ENCODE measurements at regions not wholly inside any gene's neighbourhood (a gene's known extent, or its start where the extent isn't known, plus 50 kb on each side); places are given as distances from the start of the nearest gene placed in this dataset.
A peak's percentile ranks its signal among the peaks of the same experiment; 100 is the strongest.

DNA sequence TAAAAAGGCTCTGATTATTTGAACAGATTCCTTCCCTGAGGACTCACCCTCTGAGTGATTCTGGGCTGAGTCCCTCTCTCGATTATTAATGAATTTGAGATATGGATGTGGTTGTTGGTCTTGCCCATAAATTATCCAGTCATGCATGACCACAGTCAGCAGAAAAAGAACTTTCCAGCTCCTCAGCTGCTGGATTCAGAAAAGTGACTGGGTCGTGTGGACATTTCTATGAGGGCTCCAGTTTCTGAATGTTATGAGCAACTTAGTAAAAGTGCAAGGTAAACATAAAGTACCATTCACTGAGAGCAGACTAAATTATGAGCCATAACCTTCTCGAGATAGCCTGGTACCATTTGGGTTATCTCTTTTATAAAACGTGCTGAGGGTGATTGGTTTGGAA is 100.1 kb upstream of the CLDN10 start:
- no peak for DNase-seq

DNA sequence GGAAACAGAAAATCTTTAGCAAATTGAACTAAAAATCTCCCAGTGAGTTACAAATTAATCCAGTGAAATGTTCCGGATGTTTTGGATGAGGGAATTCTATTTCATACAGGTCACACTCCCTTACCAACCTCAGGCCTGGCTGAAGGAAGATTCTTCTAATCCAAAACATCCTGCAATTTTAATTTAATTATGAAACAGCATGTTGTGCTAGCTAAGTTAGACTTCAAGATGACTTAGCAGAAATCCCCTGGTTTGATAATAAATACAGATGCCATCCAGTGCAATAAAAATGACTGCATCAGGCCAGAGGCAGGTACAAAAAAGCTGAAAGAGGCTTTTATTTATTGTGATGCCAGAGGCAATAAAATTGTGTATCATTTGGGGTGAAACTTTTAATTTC is 96.7 kb upstream of the CLDN10 start:
- DNase-seq, result no peak

DNA sequence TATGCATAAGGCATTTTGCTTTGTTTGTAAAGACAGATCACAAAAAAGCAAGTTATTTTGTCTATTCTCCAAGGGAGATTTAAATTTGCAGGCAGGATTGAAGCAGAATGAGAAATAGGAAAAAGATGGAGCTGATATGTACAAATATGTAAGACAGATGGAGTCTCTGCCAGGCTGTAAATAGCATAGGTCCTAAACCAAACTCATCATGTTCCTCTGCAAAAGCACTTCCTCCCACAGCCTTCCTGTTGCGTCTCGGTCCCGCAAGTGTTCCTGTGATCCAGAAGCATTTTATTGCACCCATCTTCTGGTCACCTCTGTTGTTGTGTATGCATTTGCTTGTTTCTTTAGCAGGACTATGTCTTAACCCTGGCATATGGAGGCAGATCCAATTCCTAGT is 95.7 kb upstream of the CLDN10 start:
- peak; percentile 1 for DNase-seq

DNA sequence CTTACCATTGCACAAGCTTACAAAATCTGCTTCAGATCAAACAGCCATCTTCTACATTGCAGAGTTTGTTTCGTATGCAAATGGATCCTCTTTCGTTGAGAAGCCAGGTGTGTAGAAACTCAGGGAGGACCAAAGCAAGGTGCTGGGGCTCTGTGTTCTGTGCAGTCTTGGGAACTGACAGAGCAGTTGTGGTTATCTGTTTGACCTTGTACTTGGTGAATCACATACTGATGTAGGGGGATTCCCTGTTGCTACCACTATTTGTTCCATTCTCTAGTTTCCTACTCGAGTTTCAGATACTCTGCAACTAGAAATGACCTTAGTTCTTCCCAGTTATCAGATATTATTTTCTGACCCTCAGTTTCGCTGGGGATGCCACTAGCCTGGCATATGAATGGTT is 95.2 kb upstream of the CLDN10 start:
- DNase-seq, result no peak

DNA sequence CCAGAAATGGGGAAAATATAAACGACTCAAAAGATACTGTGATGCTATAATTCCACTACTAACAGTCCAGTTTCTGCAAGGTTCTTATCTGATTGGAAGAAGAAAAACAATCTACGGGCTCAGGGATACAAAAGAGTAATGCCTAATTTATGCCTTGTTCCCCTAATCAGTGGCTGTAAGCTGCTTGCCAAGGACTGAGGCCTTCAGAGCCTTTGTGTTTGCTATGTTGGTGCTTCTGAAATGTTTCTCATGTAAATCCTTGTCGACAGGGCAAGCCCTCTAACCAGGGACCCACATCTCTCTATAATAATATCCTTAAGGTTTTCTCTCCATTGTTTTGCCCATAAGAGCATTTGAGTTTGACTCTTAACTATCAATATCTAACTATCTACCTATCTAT is 89.7 kb upstream of the CLDN10 start:
- no peak for DNase-seq

DNA sequence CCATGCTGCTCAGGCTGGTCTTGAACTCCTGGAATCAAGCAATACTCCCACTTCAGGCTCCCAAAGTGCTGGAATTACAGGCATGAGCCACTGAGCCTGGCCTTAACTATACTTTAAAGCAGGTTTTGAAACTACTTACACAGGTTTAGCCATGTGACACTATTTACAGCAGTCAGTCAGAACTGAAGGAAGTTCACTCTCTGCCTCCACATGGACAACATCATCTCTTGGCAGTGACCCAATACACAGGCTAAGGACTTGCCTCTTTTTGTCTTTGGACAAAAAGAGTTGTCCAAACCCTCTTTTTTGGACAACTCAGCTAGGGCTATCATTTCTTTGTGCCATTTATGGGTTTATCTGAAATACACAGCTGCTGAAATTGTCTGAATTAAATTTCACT is 89.0 kb upstream of the CLDN10 start:
- no peak for DNase-seq

DNA sequence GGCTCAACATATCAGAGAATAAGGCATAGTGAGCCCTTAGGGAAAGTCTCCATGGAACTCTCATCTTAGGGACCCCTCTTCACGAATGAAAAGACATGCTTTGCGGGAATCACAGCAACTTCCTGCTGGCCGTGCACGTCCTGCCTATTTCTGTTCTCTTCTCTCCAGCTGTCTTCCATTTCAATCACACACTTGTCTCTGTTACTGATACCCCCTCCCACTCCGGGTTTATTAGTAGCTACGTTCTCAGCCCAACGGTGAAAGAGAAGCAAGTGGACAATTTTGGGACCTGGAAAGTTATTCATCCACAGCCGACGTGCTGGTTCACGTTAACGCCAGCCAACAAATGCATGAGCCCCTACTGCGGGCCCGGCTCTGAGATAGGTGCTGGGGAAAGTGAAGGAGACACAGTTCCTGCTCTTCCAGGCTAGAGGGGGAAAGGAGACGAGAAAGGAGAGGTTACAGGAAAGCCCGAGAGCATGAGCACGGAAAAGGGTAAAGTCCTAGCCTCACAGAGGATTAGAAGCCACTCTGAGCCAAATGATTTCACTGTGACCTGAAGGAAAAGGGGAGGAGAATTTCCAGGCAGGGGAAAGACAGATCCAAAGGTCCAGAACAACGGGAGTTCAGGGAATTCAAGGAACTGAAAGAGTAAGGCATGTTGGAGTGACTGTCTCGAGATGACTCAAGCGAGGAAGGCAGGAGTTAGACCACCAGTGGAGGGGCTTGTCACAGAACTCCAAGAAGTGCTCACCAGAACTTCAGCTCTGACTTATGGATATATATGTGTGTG is 81.8 kb upstream of the CLDN10 start:
- no peak for DNase-seq

DNA sequence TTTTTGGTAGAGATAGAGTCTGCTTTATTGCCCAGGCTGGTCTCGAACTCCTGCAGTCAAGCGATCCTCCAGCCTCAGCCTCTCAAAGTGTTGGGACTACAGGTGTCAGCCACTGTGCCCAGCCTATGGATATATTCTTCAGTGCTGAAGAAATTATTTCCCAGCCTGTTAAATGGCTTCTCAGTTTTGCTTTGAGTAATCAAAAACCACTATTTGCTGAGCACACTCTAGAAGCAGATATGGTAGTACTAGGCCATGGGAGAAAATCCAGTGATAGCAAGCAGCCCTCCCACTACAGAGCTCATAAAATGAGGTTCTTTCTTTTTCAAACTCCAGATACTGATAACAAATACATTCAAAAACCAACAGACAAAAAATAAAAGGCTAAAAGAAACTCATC is 80.6 kb upstream of the CLDN10 start:
- DNase-seq, result no peak

DNA sequence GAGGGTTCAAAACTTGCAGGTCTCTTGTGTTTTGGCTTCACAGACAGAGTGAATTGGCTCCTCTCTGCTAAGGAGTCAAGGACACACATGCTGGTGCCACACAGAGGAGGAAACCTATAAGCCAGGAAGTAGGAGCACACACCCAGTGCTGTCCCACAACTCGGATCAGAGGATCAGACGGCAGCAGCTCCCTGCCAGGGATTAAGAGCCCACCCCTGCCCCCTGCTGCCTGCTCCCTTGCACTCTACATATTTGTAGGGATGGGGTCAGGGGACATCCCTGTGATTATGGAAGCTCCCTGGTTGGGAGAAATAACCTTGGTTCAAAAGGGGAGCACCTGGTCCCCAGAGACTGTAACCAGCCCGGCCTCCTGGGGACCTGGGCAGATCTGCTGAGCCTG is 77.5 kb upstream of the CLDN10 start:
- no peak for DNase-seq

DNA sequence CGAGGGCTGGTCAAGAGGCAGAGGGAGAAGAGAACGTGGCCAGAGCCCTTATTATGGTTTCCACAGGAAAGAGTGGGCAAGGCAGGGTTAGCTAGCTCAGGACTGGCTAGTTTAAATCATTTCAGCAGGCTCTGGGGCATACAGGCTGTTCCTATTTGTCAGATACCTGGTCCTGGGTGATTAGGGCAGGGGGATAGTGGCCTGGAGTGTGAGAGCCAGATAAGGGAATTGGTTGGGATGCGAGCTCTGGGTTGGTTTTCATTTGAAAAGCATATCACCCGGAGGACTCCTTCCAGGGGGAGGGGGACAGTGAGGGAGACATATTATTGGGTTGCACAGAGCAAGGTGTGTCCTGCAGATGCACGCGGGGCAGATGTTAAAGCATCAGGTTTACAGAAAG is 75.3 kb upstream of the CLDN10 start:
- DNase-seq, result no peak

DNA sequence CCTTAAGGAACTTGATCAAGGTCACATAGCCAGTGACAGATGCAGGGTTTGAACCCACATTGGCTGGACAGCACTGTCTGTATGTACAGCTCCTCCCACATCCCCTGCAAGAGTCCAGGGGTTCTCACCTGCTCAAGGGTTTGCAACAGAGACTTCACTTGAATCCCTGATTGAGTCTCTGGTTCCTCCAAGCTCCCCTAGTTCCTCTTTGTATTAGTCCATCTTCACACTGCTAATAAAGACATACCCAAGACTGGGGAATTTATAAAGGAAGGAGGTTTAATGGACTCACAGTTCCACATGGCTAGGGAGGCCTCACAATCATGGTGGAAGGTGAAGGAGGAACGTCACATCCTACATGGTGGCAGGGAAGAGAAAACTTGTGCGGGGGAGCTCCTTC is 72.8 kb upstream of the CLDN10 start:
- no peak for DNase-seq

DNA sequence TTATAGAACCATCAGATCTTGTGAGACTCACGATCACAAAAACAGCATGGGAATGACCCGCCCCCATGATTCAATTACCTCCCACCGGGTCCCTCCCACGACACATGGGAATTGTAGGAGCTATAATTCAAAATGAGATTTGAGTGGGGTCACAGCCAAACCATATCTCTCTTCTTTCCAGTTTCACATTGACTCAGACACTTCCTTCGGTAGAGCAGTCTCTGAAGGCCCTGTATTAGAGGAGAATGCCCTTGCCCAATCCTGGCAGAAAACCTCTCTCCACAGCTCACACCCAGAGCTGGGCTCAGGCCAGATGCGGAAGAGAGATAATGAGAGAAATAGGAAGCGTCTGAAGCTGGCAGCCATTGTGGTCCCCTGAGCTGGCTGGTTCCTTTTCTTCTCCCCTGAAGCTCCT is 72.4 kb upstream of the CLDN10 start:
- DNase-seq, result no peak

DNA sequence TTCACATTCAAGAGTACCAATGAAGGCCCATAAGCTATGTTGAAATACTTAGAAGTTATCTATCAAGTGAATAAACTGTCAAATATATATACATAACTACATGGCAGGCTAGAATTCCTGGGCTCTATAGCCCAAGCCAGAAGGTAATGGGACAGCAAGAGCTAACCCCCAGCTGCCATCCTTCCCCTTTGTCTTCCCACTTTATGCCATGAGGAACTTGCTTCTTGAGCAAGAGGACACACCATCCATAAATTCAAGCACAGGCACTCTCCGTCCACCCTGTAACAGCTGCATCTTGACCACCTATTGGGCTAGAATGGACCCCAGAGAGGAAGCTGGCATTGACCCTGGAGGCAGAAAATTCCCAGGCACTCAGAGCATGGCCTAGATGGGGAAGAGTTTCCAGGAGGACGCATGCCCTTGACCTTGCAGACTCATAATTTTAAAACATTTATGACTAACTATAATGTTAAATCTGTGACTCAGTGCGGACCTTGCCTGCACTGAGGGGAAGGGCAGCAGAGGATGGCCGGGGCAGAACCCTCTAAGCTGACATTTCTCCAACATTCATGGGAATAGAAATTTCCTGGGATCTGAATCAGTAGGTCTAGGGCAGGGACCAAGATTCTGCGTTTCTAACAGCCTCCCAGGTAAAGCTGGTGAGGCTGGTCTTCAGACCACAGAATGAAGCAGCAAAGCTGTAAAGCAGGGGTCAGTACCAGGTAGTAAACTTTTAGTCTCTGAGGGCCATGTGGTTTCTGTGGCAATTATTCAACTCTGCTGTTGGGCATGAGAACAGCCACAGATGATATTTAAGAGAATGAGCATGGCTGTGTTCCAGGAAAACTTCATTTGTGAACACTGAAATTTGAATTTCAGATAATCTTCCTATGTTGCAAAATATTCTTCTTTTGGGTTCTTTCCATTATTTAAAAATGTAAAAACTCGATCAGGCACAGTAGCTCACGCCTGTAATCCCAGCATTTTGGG is 71.4 kb upstream of the CLDN10 start:
- DNase-seq, result no peak

DNA sequence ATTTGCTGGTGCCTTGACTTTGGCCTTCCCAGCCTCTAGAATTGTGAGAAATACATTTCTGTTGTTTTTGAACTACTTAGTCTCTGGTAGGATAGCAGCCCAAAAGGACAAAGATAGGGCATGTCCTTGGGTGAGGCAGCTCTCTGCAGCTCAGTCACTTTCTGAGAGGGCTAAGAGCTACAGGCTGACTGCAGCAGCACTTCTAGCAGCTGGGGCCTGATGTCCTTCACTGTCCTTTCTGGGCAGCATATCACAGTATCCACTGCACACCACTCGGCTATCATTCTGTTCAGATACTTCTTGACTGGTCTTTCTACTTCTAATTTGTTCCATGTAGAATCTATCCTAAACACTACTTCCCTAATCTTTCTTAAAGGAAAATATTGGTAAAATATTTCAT is 68.5 kb upstream of the CLDN10 start:
- no peak for DNase-seq

DNA sequence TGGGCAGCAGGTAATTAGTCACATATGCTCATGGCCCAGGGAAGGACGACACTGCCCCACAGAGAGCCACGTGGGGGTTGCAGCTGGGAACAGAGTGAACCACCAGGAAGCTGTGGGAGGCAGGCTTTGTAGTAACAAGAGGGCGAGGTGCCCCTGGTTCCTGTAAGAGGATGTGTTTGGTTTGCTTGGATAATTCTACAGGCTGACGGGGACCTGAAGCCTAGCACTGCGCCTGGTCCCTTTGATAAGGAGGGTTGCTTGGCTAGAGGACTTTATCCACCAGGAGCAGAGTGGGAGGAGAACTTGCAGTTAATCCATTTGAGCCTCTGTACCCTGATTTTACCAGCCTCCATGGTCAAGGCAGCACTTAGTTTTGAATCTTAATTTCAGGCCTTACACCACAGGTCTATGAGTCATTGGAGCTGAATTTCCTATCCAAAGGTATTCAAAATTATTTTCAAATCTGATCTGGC is 67.4 kb upstream of the CLDN10 start:
- DNase-seq, result no peak

DNA sequence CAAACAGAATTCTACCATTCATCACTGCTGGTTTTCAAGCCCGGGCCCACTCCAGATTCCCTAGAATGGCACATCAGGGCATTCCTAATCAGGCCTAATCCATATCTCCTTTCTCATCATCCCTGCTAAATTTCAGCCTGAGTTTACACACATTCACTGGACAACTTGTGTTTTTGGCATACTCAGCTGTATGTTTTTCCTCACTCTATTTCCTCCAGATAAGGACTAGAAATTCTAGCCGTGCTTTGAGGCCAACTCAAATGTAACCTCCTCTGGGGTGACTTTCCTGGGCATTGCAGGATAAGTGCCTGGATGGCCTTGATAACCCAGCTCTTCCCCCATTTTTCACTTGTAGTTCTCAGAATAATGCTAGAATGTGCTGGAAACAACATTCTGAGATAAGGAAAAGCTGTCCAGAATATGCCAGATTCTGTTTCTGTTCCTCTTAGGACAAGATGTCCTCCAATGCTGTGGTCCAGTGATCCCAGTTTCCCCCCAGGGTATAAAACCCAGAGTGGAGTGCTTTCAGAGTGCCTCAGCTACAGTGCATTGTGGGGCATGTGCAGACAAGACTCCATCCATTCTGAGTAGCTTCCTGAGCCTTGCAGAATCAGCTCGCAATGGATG is 66.9 kb upstream of the CLDN10 start:
- no peak for DNase-seq

DNA sequence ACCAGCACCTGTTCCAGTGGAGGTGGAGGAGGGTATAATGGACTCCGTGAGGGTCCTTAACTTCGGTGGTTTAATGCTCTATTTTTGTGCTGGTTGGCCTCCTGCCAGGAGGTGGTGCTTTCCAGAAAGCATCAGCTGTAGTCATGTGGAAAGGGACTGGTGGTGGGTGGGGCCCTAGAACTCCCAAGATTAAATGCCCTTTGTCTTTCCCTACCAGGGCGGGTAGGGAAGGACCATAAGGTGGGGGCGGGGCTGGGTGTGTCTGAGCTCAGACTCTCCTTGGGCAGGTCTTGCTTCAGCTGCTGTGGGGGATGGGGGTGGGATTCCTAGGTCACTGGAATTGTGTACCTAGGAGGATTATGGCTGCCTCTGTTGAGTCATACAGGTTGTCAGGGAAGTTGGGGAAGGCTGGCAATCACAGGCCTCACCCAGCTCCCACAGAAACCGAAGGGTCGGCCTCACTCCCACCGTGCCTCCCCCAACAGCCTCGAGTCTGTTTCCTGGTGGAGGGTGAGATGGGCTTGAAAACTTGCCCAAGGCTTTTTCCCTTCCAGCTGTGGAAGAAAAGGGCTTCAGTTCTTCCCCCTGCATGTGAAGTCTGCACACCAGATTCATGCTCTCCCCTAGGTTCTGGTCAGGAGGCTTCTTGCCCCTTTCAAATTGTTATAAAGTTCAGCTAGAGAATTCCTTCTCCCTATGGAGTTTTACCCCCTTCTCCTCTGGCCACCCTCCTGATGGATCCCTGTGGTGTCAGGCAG is 60.3 kb upstream of the CLDN10 start:
- DNase-seq, result no peak

DNA sequence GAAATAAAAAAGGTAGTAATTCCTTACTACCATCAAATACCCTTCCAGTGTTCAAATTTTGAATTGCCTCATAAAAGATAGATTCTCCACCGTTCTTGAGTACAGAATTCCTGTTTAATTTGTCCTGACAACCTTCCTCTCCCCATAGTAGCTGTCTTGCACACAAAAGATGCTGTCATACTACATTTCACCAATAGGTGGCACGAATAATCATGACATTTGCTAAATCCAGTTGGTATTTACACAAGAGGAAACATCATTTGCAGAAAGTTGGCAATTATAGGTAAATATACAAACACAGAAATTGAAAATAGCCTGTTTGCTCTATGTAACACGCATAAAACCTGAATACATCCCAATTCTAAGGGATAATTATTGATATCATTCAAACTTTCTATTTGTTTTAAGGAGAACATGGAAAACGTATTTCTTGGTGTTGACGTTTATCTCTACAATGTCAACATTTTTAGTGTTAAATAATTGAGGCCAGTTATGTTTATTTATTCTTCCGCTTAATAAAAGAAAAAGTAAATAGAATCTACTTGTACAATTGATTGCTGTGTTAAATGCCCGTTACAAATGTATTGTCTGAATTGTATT is 58.3 kb upstream of the CLDN10 start:
- DNase-seq, result peak; percentile 33

DNA sequence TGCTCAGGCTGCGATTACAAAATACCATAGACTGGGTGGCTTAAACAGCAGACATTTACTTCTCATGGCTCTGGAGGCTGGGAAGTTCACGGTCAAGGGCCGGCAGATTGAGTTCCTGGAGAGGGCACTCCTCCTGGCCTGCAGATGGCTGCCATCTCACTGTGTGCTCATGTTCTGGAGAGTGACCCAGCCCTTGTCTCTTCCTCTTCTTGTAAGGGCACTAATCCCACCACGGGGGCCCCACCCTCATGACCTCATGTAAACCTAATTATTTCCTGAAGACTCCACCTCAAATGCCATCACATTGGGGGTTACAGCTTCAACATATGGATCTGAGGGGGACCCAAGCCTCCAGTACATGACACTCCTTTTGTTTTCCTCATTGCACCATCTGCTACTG is 56.0 kb upstream of the CLDN10 start:
- no peak for DNase-seq

DNA sequence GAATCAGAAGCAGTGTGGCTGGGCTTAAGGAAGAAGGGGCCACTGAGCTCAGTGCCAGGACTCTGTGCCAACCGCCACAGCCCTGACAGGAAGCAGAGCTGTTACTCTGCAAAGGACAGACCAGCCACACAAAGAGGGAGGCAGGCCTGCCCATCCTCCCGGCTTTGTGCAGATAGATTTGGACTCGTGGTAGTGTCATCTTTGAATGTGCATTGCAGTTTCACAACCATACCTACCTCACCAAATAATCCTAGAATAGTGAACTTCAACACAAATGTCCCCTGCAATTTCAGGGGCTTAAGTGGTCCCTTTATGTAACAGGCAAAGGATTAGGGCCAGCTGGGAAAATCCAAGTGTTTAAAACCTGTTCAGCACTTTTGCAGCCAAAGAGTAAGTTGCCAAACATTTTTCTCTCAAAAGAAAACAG is 55.1 kb upstream of the CLDN10 start:
- no peak for DNase-seq

DNA sequence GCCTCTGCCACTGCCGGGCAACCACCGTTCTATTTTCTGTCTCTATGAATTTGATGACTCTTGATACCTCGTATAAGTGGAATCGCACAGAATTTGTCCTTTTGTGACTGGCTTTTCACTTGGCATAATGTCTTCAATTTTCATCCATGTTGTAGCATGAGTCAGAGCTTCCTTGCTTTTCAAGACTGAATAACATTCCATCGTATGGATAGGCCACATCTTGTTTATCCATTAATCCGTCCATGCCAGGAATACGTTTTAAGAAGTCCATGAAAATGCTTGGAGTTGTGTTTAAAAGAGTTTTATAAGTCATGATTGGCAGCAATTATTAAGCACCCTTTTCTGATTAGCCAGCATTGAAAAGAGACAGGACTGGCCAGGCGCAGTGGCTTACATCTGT is 53.6 kb upstream of the CLDN10 start:
- no peak for DNase-seq
